GM12873 (cell line): ENCODE measurements at regions not wholly inside any gene's neighbourhood (a gene's known extent, or its start where the extent isn't known, plus 50 kb on each side); places are given as distances from the start of the nearest gene placed in this dataset.

ENCODE experiments used
- TF ChIP-seq, protein P1 (sequence below): IDR thresholded peaks from 2 replicates; pipeline ENCODE4 v1.5.1; 2012; ENCODE audit warnings: low read depth, mild to moderate bottlenecking, moderate library complexity, low read length, control low read depth; ENCODE audit not compliant: insufficient read depth; ENCODE audit errors: missing control alignments

GRCh38 chr13:62611343-62611742 is 1195.7 kb upstream of the PCDH20 start:
- TF ChIP-seq, protein P1, sequence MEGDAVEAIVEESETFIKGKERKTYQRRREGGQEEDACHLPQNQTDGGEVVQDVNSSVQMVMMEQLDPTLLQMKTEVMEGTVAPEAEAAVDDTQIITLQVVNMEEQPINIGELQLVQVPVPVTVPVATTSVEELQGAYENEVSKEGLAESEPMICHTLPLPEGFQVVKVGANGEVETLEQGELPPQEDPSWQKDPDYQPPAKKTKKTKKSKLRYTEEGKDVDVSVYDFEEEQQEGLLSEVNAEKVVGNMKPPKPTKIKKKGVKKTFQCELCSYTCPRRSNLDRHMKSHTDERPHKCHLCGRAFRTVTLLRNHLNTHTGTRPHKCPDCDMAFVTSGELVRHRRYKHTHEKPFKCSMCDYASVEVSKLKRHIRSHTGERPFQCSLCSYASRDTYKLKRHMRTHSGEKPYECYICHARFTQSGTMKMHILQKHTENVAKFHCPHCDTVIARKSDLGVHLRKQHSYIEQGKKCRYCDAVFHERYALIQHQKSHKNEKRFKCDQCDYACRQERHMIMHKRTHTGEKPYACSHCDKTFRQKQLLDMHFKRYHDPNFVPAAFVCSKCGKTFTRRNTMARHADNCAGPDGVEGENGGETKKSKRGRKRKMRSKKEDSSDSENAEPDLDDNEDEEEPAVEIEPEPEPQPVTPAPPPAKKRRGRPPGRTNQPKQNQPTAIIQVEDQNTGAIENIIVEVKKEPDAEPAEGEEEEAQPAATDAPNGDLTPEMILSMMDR: no peak

GRCh38 chr13:62598708-62599107 is 1183.1 kb upstream of the PCDH20 start:
- TF ChIP-seq, protein P1: no peak

DNA sequence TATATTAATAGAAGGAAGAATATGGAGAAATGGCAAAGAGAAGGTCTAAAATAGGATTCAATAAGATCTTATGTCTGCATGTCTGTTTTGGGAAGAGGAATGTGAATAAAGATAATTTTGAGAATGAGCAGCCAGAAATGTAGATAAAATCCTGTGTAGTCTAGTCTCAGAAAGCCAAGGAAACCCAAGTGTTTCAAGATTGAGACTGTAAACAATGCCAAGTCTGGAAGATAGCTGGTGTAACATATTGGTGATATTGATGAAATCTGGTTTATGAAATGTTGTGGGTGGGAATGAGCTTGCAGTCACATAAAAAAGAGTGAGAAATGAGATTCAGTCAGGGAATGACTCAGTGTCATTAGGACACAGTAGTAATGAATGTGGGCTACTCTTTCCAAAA is 1180.3 kb upstream of the PCDH20 start:
- TF ChIP-seq, protein P1: no peak

DNA sequence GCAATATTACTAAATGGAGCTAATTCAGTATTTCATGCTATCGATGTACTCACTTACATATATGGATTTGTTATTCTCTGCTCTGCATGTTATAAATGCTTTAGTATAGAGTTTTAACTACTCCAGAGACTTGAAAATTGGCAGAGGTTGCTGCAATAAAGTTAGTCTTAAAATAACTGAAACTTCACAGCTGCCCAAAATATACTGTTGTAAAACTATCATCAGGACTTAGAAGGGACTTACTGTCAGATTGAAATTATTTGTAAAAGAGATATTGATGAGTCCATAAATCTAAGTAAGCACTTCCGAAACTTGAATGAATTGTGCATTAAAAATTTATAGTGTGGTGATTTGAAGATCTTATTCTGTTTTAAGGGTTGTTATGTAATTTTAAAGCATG is 1178.2 kb upstream of the PCDH20 start:
- TF ChIP-seq, protein P1: no peak

GRCh38 chr13:62583466-62583865 is 1167.8 kb upstream of the PCDH20 start:
- TF ChIP-seq, protein P1: no peak

DNA sequence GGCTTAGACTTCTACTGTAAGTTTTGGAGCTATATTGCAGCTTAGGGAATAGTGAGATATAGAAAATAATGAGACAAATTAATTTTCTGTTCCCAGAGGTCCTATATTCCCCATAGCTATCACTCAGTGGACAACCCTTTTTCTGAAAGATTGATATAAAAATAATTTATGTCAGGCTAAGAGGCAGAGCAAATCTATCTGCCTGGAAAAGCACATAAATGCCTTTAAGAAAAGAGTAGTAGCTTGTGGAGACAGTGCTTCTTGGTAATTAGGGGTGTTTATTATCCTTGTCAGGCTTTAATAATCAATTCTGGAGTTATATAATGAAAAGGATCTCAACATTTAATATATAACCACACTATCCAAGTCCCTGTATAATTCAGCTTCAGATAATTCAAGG is 1162.8 kb upstream of the PCDH20 start:
- TF ChIP-seq, protein P1: no peak

GRCh38 chr13:62564770-62565169 is 1149.1 kb upstream of the PCDH20 start:
- TF ChIP-seq, protein P1: no peak
